ENCODE measurements at regions not wholly inside any gene's neighbourhood (a gene's known extent, or its start where the extent isn't known, plus 50 kb on each side); places are given as distances from the start of the nearest gene placed in this dataset.

DNA sequence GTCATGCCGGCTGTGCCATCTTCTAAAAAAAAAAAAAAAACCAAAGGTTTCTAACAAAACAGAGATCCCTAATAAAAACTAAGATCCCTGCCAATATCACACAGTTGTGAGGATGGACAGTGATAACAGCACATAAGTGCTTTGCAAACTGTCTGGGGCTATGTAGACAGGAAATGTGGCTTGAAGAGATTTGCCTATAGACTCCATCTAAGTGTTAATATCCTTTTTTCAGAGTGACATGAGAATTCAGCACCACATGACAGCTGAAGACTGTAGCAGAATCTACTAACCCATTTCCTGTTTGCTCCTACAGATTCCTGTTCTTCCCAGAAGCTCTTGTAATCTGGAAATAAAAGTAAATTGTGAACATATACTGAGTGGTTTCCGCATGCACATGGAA, 215.4 kb downstream of the KDR start:
- TF ChIP-seq ZNF341 (tag by site-specific recombination; IDR thresholded peaks at IDR 0.05; ENCODE audit: low read depth) (no peak), ZNF624 (tag by site-specific recombination; IDR thresholded peaks at IDR 0.05) (no peak), KLF10 (tag by site-specific recombination; IDR thresholded peaks at IDR 0.05) (no peak), BCL11B (tag by site-specific recombination; IDR thresholded peaks at IDR 0.05; ENCODE audit: low read depth) (no peak)
- TF ChIP-seq, protein P1, sequence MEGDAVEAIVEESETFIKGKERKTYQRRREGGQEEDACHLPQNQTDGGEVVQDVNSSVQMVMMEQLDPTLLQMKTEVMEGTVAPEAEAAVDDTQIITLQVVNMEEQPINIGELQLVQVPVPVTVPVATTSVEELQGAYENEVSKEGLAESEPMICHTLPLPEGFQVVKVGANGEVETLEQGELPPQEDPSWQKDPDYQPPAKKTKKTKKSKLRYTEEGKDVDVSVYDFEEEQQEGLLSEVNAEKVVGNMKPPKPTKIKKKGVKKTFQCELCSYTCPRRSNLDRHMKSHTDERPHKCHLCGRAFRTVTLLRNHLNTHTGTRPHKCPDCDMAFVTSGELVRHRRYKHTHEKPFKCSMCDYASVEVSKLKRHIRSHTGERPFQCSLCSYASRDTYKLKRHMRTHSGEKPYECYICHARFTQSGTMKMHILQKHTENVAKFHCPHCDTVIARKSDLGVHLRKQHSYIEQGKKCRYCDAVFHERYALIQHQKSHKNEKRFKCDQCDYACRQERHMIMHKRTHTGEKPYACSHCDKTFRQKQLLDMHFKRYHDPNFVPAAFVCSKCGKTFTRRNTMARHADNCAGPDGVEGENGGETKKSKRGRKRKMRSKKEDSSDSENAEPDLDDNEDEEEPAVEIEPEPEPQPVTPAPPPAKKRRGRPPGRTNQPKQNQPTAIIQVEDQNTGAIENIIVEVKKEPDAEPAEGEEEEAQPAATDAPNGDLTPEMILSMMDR (tag by site-specific recombination; IDR thresholded peaks at IDR 0.05) = no peak

Measured in HEK293 (cell line).